ENCODE measurements at regions not wholly inside any gene's neighbourhood (a gene's known extent, or its start where the extent isn't known, plus 50 kb on each side); places are given as distances from the start of the nearest gene placed in this dataset.

GRCh38 chr10:129030996-129031843 lies 435.8 kb upstream of the MGMT start:
- no peaks in the 10 kb centered on the region for H3K9me2 ChIP-seq (ENCODE audit: low read depth, low read length)
- H3K27ac ChIP-seq (ENCODE audit: low read depth, low read length, poor library complexity, severe bottlenecking), result no peak overlapping the region
- no peaks in the 10 kb centered on the region for H3K79me2 ChIP-seq (ENCODE audit: insufficient read depth, low read length)
- no peaks in the 10 kb centered on the region; the same call in 1 of the 2 replicates for H3K27me3 ChIP-seq (ENCODE audit: insufficient read depth, low read length)
- no peak overlapping the region for H3K4me3 ChIP-seq (ENCODE audit: low read depth, low read length, poor library complexity, severe bottlenecking)
- no peaks in the 10 kb centered on the region for H4K20me1 ChIP-seq (ENCODE audit: insufficient read depth, low read length)
- H2AFZ ChIP-seq (ENCODE audit: low read length), result no peak overlapping the region
- no peak overlapping the region for H3K9ac ChIP-seq (ENCODE audit: low read length)
- TF ChIP-seq EZH2 (IDR thresholded peaks at IDR 0.05; ENCODE audit: borderline replicate concordance, low read length), result no peak
- peak; percentile 88 for TF ChIP-seq CTCF (IDR thresholded peaks at IDR 0.05; ENCODE audit: low read length)
- H3K4me1 ChIP-seq (ENCODE audit: insufficient read depth, low read length, severe bottlenecking), result no peaks in the 10 kb centered on the region
- H3K36me3 ChIP-seq (ENCODE audit: insufficient read depth, low read length), result no peaks in the 10 kb centered on the region
- H3F3A ChIP-seq (ENCODE audit: insufficient read depth, low read length), result no peaks in the 10 kb centered on the region
- no peaks in the 10 kb centered on the region for H3K9me3 ChIP-seq (ENCODE audit: low read length)
- no peak overlapping the region for H3K4me2 ChIP-seq (ENCODE audit: low read length)

GRCh38 chr10:129031844-129032150 lies 435.2 kb upstream of the MGMT start:
- no peaks in the 10 kb centered on the region for H3K4me1 ChIP-seq (ENCODE audit: insufficient read depth, low read length, severe bottlenecking)
- no peak overlapping the region for H3K27ac ChIP-seq (ENCODE audit: low read depth, low read length, poor library complexity, severe bottlenecking)
- H3K9ac ChIP-seq (ENCODE audit: low read length), result no peak overlapping the region
- no peaks in the 10 kb centered on the region; the same call in 1 of the 2 replicates for H3K27me3 ChIP-seq (ENCODE audit: insufficient read depth, low read length)
- no peaks in the 10 kb centered on the region for H3K36me3 ChIP-seq (ENCODE audit: insufficient read depth, low read length)
- no peaks in the 10 kb centered on the region for H4K20me1 ChIP-seq (ENCODE audit: insufficient read depth, low read length)
- no peaks in the 10 kb centered on the region for H3K79me2 ChIP-seq (ENCODE audit: insufficient read depth, low read length)
- H2AFZ ChIP-seq (ENCODE audit: low read length), result no peak overlapping the region
- H3K4me3 ChIP-seq (ENCODE audit: low read depth, low read length, poor library complexity, severe bottlenecking), result no peak overlapping the region
- TF ChIP-seq CTCF (IDR thresholded peaks at IDR 0.05; ENCODE audit: low read length), result no peak
- no peaks in the 10 kb centered on the region for H3F3A ChIP-seq (ENCODE audit: insufficient read depth, low read length)
- H3K9me3 ChIP-seq (ENCODE audit: low read length), result no peaks in the 10 kb centered on the region
- H3K9me2 ChIP-seq (ENCODE audit: low read depth, low read length), result no peaks in the 10 kb centered on the region
- H3K4me2 ChIP-seq (ENCODE audit: low read length), result no peak overlapping the region

GRCh38 chr10:129032372-129033313 lies 434.4 kb upstream of the MGMT start:
- no peaks in the 10 kb centered on the region for H4K20me1 ChIP-seq (ENCODE audit: insufficient read depth, low read length)
- no peaks in the 10 kb centered on the region; the same call in 1 of the 2 replicates for H3K27me3 ChIP-seq (ENCODE audit: insufficient read depth, low read length)
- H3K9ac ChIP-seq (ENCODE audit: low read length), result no peak overlapping the region
- no peak for TF ChIP-seq CTCF (IDR thresholded peaks at IDR 0.05; ENCODE audit: low read length)
- no peak for TF ChIP-seq EZH2 (IDR thresholded peaks at IDR 0.05; ENCODE audit: borderline replicate concordance, low read length)
- no peak overlapping the region for H3K4me2 ChIP-seq (ENCODE audit: low read length)
- no peaks in the 10 kb centered on the region for H3K36me3 ChIP-seq (ENCODE audit: insufficient read depth, low read length)
- H3F3A ChIP-seq (ENCODE audit: insufficient read depth, low read length), result no peaks in the 10 kb centered on the region
- H3K79me2 ChIP-seq (ENCODE audit: insufficient read depth, low read length), result no peaks in the 10 kb centered on the region
- H3K4me3 ChIP-seq (ENCODE audit: low read depth, low read length, poor library complexity, severe bottlenecking), result no peak overlapping the region
- H3K27ac ChIP-seq (ENCODE audit: low read depth, low read length, poor library complexity, severe bottlenecking), result no peak overlapping the region
- no peak overlapping the region for H2AFZ ChIP-seq (ENCODE audit: low read length)
- H3K4me1 ChIP-seq (ENCODE audit: insufficient read depth, low read length, severe bottlenecking), result no peaks in the 10 kb centered on the region
- no peaks in the 10 kb centered on the region for H3K9me3 ChIP-seq (ENCODE audit: low read length)
- H3K9me2 ChIP-seq (ENCODE audit: low read depth, low read length), result no peaks in the 10 kb centered on the region
